Superior temporal gyrus (tissue), 1 donor: ENCODE measurements at regions not wholly inside any gene's neighbourhood (a gene's known extent, or its start where the extent isn't known, plus 50 kb on each side); places are given as distances from the start of the nearest gene placed in this dataset.

Source experiments
- DNase-seq: peaks from one replicate; pipeline ENCODE4 v3.0.0-alpha.2; 2016; ENCODE audit errors: extremely low spot score

DNA sequence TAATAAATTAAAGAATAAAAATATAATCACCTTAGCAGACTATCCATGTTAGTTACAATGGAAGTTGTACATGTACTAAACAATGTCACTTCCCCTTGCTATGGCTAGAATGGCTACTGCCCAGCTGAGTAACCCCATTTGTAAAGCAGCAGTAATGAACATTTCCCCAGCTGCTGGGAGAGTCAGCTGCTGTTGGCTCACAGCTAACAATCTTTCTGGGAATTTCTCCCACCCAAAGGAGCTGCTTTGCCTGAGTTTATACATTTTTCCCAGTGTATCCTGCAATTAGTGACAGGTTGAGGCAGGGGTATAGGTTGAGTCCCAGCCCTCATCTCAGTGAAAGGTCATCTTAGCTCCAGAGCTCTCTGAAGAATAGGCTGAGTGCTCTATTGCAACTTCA lies 665.6 kb upstream of the KLHL29 start:
- no peak for DNase-seq

DNA sequence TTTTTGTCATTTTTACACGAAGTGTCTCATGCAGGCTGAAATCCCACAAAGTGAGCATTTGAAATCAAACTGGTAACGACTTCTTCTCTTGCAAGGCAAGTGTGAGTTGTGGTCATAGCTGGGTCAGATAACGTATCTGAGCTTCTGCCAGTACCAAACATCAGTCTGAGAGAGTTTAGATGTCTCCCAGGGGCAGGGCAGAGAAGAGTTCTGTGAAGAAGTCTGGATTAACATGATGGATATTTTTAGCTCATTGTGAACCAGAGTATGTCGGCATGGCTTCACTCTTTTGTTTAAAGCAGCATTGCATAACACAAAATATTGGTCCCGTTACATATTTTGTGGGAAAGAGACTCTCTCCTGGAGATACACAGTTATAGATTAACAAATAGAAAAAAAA lies 655.5 kb upstream of the KLHL29 start:
- no peak for DNase-seq

DNA sequence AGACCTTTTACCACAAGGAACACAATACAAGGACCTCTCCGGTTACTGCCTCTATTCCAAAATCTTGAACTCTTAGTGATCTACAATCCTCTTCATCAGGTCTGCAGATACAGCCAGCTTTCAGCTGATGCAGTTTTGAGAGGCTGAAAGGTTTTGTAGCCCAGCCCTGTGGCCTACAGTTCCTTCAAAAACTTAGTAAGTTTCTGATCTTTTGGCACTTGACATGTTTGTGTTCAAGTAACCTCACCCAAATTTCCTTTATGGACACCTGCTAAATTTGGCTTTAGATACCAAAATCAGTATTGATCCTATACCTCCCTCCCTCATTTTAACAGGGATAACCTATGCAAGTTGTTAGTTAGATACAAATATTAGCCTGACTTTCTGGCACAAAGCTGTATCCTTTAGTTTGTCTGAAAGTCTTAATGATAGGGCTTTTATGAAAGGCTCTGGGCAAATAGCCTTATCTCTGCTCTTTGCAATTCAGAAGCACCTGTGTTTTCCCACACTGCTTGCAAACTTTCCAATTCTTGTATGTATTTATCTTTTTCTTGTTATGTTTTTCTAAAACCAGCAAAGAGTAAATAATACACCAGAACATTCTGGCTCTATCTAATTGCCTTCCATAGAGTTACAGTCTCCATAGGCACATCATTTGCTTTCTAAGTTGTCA lies 650.5 kb upstream of the KLHL29 start:
- DNase-seq, result no peak

DNA sequence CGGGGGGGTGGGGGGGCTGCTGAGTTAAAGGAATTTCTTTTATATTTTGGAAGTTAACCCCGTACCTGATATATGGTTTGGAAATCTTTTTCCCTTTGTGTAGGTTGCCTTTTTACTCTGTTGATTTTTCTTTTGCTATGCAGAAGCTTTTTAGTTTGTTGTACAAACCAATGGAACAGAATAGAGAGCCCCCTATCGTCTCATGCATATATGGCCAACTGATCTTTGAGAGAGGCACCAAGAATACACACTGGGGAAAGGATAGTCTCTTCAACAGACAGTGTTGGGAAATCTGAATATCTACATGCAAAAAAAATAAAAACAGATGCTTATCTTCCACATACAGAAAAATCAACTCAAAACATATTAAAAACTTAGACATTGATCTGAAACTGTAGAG lies 647.8 kb upstream of the KLHL29 start:
- DNase-seq, result peak; percentile 34

DNA sequence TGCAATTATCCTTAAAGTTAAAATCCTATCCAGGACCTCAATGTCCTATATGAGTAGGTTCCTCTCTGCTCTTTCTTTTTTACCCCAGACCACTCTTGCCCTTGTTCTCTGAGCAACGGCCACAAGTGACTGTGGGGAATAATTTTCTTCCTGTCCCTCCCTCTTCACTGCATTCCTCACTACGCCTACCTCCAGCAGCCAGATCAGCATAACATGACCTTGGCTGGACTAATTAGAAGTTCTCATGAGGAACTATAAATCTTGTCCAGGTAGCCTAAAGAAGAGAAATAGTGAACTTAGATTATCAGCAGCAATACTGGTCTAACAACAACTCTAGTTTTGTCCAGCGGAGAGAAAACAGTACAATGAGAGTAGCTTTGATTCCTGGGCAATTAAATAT lies 643.8 kb upstream of the KLHL29 start:
- no peak for DNase-seq

DNA sequence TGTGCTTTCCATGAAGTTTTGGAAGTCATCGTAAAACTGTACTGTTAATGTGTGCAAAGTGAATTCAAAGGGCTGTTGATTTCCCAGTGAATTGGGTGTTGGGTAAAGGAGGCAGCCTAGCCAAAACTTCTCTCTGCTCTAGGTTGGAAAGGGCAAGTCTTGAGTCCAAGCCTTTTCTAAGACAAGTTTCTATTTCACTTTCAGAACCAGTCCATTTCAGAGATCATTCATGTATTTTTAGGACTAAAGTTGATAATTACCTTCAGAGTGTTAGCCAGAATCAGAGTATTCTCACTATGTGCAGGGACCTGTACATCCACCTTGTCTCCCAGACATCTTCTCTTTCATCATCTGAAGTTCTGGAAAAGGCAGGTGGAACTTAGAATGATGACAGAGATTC lies 636.1 kb upstream of the KLHL29 start:
- no peak for DNase-seq

DNA sequence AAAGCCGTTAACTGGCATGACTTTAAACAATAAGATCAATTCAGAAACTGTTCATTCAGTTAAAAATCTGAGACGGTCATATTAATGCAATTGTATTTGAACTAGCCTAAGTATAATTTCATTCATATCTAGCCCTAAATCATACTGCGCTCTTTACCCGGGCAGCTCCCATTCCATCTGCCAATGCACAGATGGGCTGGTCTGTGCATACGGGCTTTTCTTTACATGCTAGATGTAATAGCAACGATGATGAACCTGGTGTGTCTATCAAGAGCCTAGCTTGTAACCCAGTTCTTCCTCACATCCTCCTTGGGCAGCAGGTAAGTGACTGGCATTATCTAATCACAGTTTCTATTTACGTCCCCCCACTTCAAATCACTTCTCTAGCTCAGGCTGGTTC lies 631.5 kb upstream of the KLHL29 start:
- DNase-seq, result no peak

DNA sequence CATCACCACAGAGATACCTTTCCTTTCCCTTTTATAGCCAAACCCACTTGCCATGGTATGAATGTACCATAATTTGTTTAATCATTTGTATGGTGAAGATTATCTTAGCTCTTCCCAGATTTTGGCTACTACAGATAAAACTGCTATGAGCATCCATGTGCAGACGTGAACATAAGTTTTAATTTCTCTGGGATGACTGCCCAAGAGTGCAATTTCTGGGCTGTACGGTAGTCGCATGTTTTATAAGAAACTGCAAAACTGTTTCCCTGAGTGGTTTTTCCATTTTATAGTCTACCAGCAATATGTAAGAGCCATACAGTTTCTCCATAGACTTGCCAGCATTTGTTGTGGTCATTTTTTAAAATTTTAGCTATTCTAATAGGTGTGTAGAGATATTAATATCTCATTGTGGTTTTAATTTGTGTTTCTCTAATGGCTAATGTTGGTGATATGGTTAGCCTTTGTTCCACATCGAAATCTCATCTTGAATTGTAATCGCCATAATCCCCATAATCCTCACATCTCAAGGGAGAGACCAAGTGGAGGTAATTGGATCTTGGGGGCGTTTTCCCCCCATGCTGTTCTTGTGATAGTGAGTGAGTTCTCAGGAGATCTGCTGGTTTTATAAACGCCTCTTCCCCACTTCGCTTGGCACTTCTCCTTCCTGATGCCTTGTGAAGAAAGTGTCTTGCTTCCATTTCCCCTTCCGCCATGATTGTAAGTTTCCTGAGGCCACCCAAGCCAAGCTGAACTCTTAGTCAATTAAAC lies 628.5 kb upstream of the KLHL29 start:
- DNase-seq, result no peak

DNA sequence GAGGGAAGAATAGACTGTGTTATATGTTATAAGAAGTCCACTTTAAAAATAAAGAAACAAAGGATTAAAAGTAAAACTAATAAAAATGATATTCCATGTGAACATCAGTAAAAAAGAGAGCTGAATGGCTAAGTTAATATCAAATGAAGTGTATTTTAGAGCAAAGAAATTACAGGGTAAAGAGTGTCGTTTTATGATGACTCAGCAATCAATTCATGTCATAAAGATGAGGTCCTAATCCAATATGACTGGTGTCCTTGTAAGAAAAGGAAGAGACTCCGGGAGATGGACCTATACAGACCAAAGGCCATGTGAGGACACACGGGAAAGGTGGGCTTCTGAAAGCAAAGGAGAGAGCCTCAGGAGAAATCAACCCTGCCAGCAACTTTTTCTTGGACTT lies 615.5 kb upstream of the KLHL29 start:
- DNase-seq, result no peak

DNA sequence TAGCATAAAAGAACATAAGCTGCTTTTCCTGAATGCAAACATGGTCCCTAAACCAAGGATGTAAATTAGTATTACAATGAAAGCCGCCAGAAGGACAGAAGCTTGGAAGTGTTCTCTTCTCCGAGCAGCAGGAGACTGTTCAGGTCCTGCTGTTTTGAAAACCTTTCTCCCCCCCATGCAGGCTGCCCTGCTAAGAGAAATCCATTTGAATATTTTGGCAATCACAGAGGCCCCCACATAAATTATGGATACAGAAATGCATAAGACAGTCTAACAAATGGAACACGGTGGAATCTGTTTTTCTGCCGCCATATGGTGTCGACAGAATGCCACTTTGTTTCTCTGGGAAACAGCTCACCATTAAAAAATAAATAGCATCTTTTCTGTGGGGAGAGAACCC lies 600.4 kb upstream of the KLHL29 start:
- DNase-seq, result no peak

DNA sequence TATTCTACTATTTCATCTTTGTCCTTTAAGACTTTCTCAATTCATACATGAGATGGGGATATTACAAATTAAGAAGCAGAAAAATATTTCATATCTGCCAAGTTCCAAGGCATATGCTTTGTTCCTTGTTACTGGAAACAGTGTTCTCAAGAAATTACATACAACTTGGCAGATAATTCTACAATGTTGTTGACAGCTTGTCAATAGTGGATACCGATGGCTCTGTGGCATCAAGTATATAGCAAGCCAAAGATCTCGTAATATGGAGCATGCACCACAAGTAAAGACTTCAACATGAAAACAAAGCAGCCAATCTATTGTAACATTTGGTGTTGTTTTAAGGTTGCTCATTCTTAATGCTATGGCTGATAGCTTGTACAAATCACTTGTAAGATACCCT lies 598.2 kb upstream of the KLHL29 start:
- no peak for DNase-seq

DNA sequence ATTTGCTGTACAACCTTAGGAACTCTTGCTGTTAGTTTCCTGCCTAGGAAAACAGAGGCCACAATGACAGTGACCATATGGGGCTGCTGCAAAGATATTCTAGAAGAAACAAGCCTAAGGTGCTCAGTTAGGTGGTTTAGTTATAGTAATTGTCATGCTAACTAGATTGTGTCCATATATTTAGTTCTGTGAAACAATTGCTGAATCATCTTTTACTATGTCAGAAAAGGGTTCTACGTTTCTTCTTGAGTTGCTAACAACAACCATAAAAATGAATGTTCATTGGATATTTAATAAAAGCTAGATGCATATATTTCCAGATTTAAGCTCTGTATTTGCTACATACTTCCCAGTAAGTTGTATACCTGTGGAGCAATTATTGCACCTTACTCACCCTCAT lies 597.2 kb upstream of the KLHL29 start:
- no peak for DNase-seq

DNA sequence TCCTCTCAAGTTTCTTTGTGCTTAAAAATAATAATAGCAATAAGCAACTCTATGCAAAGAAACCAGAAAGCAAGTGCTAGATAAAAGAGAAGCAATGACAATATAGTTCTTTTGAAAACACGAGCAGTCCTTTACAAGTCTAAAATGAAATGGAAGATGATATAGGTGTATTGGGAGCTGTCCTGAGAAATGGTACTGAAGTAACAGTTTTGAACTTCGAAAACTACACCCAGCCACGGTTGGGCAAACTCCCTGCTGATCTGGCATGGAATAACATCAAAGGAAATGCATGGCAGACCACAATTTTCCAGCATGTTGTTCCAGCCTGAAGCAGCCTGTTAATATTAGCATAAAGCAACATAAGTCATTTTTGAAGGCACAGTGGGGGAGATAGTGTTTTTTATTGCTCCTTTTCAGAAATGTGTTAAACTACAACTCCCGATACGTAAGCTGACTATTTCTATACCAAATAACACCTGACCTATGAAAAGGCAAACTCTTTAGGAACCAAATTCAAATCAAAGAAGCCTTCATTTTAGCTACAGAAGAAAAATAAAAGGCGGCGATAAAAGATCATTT lies 596.1 kb upstream of the KLHL29 start:
- DNase-seq, result no peak

DNA sequence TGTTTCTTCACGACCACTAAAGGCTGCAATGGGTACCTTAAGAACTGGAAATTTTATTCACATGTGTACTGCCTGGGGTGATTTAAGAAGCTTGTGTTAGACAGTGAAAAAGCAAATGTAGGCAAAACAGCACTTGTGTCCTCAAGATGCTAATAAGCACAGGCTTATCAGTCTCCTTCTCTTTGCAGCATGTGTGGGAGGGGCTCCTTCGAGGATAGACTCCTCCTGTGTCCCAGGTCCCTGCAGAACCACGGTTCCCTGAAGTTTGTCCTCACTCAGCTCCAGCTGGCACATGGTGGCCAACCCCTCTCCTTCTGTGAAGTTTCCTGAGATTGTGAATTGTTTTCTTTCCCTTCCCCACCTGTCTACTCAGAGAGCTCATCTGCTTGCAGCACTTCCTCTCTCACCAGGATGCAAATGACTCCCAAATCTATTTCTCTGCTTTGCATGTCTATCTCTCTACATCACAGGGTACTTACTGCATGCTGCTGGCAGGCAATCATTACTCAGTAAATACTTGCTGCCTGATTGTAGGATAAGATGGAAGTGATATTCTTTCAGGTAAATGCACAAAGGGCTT lies 589.6 kb upstream of the KLHL29 start:
- no peak for DNase-seq

DNA sequence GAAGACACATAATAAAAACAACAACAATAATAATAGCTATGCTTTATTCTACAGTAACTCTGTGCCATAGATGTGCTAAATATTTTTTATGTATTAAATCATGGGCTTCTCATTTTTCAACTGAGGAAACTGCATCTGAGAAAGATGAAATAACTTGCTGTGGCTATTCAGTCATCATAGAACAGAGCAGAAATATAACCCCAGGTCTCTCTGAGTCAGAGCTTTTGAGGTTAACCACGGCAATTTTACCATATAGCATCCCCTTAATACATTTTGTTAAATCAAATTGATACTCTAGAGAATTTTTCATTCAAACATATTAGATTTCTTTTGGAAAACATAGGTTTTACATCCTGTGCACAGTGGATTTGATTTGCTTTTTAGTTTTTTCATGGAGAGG lies 586.6 kb upstream of the KLHL29 start:
- no peak for DNase-seq

DNA sequence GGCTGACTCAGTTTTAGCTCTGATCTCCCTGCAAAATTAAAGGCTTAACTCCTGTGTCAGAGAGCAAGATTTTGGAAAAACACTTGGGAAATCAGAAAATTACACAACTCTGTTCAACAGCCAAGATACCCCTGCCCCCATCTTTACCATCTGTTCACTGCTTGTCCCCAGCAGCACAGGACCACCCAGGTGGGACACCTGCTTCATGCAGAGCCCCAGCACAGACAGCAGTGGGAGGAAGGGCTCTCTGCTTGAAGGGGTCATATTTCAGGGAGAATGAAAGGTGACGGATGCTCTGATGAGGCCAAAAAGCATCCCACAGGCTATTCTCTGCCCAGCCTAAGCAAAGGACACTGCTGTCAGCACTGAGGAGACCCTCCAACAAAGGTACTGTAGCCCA lies 584.6 kb upstream of the KLHL29 start:
- no peak for DNase-seq

DNA sequence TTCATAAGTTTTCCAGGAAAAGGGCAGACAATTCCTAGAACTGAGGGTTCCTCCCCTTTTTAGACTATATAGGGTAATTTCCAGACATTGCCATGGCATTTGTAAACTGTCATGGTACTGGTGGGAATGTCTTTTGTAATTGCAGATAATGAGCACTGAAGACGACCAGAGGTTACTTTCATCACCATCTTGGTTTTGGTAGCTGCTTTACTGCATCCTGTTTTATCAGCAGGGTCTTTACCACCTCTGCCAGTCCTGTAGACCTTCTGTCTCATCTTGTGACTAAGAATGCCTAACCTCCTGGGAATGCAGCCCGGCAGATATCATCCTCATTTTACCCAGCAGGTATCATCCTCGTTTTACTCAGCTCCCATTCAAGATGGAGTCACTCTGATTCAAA lies 583.9 kb upstream of the KLHL29 start:
- DNase-seq, result no peak

DNA sequence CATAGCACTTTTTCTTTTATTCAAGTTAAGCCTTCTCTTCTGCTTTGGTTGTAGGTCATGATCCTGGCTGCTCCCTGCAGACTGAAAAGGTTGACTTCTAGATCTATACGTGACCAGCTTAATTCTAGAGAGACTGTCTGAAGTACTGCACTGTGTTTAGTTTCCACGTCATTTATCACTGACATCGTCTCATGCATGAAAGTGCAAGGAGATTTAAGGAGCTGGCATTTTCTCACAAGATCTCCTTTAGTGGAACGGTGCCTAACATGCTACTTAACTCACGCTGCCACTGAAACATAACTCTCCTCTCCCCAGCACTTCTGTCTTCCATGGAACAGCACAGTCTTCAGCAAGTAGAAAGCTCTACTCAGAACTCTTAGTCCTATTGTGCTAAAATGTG lies 583.0 kb upstream of the KLHL29 start:
- DNase-seq, result no peak

DNA sequence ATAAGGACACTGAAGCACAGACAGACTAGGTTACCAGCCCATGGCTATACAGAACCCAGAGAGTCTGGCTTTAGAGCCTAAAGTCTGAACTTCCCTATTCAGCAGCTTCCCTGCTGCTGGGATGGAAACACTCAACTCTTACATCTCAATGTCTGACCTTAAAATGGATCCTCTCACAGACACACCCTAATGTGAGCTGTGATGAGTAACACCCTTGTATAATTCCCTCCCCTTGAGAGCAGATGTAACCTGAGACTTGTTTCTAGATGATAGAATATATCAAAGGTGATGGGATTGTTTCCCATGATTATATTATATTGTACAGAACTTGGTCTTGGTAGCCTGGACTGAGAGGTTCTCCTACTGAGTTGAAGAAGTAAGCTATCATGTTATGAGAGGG lies 577.1 kb upstream of the KLHL29 start:
- no peak for DNase-seq

DNA sequence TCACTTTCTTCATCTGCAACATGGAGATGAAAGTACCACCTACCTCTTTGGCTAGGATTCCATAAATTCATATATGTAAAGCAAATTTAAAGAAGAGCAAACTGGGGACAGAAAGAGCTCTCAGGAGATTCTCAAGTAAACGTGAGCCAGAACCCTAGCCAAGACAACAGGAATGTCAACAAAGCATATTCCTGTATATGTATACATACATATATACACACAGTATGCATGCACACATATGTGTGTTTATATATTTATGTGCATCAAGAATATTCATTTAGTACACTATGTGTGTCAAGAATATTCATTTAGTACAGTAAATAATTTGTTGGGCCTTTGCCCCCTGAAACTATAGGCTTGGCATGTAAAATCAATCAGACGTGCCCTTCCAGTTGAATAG lies 574.4 kb upstream of the KLHL29 start:
- no peak for DNase-seq

DNA sequence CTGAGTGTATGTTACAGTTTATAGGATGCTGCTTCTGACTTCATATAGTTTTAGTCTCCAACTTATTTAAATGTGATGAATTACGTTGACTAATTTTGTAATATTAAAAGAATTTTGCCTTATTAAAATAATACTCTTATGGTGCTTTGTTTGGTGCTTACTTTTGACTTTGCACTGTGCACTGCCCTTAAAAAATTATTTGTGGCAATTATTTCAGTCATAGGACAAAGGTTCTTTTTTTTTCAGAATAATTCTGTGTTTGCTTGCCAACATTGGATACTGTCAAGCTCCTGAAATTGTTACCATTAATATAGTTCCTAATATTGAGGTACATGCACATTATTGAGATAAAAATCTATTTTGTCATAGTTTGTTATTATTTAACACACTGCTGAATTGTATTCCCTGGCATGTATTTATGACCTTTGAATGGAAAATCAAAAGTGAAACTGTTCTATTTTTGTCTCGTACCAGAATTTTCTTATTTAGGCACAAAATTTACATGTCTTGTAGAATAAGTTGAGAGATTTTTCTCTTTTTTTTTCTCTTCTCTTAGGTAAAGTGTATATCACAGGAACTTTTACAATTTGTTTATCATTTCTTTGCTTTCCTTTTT lies 572.8 kb upstream of the KLHL29 start:
- no peak for DNase-seq

DNA sequence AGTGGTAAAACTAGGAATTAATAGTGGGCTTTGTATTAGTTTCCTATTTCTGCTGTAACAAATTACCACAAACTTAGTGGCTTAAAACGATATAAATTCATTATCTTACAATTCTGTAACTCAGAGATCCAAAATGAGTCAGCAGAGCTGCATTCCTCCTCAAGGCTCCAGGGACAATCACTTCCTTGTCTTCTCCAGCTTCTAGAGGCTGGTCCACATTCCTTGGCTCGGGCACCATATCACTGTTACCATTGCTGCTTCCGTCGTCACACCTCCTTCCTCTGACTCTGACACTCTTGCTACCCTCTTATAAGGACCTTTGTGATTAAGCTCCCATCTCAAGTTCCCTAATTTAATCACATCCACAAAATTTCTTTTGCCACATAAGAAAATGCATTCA lies 567.8 kb upstream of the KLHL29 start:
- DNase-seq, result no peak

DNA sequence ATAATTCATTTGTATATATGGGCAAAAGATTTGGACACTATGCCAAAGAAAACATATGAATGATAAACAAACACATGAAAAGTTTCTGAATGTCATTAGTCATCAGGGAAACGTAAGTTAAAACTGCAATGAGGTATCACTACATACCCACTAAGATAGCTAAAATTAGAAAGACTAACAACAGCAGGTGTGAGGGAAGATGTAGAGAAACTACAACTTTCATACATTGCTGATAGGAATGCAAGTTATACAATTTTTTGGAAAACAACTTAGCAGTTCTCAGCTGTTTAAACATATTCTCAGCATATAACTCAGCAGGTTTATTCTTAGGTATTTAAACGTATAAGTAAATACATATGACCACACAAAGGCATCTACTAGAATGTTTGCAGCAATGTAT lies 563.5 kb upstream of the KLHL29 start:
- no peak for DNase-seq
